ENCODE measurements at regions not wholly inside any gene's neighbourhood (a gene's known extent, or its start where the extent isn't known, plus 50 kb on each side); places are given as distances from the start of the nearest gene placed in this dataset.

DNA sequence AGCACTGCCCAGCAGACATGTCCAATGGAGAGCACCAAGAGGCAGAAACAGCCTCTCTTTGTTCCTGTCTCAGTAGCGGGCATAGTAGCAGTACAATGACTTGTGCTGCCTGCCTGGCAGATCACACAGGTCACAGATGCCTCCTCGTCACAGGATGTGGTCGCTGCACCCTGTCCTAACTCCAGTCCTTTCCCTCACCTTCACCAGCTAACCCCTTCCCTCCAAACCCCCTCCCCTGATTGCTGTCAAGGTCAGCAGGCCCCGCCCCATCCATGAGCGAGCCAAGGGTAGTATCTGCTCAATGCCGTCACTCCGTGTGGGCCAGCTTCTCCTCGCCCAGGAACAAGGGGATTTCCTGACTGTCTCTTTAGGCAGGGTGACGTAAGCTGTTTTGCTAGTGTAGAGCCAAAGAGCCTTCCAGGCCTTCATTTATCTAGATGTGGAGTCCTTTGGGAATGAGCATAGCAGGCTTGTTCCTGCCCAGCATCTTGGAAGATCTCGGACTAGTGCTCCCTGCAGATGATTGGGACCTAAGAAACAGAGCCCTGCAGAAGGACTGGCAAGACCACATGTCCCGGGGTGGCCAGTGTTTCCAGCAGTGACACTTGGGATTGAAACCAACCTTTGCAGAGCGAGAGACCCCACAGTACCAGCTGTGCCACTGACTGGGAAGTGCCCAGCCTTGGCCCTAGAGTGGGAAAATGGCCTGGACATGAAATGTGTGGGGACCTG is 75.9 kb upstream of the TNRC6C start:
- no peak for DNase-seq (ENCODE audit: extremely low read depth, low read depth)
- TF ChIP-seq CTCF (IDR thresholded peaks at IDR 0.05; ENCODE audit: low read depth, low read length) = no peak

GRCh38 chr17:77883213-77883650 is 75.3 kb upstream of the TNRC6C start:
- TF ChIP-seq CTCF (IDR thresholded peaks at IDR 0.05; ENCODE audit: low read depth, low read length) = no peak
- no peak for DNase-seq (ENCODE audit: extremely low read depth, low read depth)

DNA sequence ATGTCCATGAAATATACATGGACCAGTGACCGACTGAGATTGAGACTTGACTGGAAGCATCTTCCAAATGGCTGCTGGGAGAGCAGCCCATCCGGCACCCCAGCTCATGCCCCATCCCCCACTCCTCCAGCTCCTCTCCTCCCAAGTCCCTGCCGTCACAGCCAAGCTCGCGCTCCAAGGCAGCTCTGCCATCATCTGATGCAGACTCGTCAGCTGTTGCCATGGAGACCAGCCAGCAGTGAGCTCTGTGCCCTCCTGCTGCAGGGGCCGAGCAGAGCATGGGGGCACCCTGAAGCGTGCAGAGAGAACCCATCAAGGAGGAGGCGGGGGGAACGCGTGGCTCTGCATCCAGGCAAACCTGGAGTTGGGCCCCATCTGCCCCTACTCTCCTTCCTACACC is 74.5 kb upstream of the TNRC6C start:
- no peak for DNase-seq (ENCODE audit: extremely low read depth, low read depth)
- TF ChIP-seq CTCF (IDR thresholded peaks at IDR 0.05; ENCODE audit: low read depth, low read length) = no peak

GRCh38 chr17:77884967-77885641 is 73.4 kb upstream of the TNRC6C start:
- TF ChIP-seq CTCF (IDR thresholded peaks at IDR 0.05; ENCODE audit: low read depth, low read length) = no peak
- no peak for DNase-seq (ENCODE audit: extremely low read depth, low read depth)

DNA sequence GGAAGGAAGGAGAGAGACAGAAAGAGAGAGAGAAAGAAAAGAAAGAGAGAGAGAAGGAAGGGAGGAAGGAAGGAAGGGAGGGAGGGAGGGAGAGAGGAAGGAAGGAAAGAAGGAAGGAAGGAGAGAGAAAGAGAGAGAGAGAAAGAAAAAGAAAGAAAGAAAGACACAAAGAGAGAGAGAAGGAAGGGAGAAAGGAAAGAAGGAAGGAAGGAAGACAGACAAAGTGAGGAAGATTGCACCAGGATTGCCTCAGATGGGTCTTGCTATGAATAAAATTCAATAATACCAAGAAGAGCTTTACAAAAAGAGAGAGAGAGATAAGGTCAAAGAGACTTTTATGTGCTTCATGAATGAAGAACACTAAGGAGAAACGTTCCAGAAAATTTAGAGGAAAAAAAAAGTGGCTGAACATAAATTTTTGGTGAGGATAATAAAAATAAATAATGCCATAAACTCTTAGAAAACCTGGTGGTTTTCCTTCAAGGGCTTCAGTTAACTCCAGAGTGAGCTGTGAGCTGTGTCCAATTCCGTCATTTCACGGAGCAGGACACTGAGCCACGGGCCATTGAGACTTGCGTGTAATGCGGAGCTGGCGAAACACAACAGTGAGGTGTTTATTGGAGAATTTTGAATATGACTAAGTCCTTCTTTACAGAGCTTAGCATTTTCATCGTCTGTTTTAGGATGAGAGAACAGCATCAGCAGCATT is 72.7 kb upstream of the TNRC6C start:
- no peak for TF ChIP-seq CTCF (IDR thresholded peaks at IDR 0.05; ENCODE audit: low read depth, low read length)
- DNase-seq (ENCODE audit: extremely low read depth, low read depth) = no peak

GRCh38 chr17:77886387-77886728 is 72.1 kb upstream of the TNRC6C start:
- no peak for TF ChIP-seq CTCF (IDR thresholded peaks at IDR 0.05; ENCODE audit: low read depth, low read length)
- DNase-seq (ENCODE audit: extremely low read depth, low read depth) = no peak

- TF ChIP-seq CTCF (IDR thresholded peaks at IDR 0.05; ENCODE audit: low read depth, low read length) = no peak
- DNase-seq (ENCODE audit: extremely low read depth, low read depth) = no peak
These were observed 71.4 kb upstream of the TNRC6C start for GRCh38 chr17:77887110-77887463.

All from AG09319 (cell line).